Activated naive CD8-positive, alpha-beta T cell treated with anti-CD3 and anti-CD28 coated beads for 36 hours (primary cell): ENCODE measurements at regions not wholly inside any gene's neighbourhood (a gene's known extent, or its start where the extent isn't known, plus 50 kb on each side); places are given as distances from the start of the nearest gene placed in this dataset.

Experiments
- DNase-seq: peaks from one replicate; pipeline ENCODE4 v3.0.0; 2021
- H3K27ac Mint-ChIP-seq: one replicate; pipeline ENCODE4 v1.8.0; 2022; ENCODE audit warnings: mild to moderate bottlenecking, moderate library complexity, mixed read lengths
- H3K27me3 Mint-ChIP-seq: one replicate; pipeline ENCODE4 v1.8.0; 2022; ENCODE audit warnings: mild to moderate bottlenecking, mixed read lengths
- H3K36me3 Mint-ChIP-seq: one replicate; pipeline ENCODE4 v1.8.0; 2021; ENCODE audit warnings: mild to moderate bottlenecking, mixed read lengths
- H3K4me1 Mint-ChIP-seq: one replicate; pipeline ENCODE4 v1.8.0; 2021; ENCODE audit warnings: mixed read lengths
- H3K4me3 Mint-ChIP-seq: one replicate; pipeline ENCODE4 v1.8.0; 2022; ENCODE audit warnings: mild to moderate bottlenecking, moderate library complexity, mixed read lengths
- H3K9me3 Mint-ChIP-seq: one replicate; pipeline ENCODE4 v1.8.0; 2022; ENCODE audit warnings: mixed read lengths

DNA sequence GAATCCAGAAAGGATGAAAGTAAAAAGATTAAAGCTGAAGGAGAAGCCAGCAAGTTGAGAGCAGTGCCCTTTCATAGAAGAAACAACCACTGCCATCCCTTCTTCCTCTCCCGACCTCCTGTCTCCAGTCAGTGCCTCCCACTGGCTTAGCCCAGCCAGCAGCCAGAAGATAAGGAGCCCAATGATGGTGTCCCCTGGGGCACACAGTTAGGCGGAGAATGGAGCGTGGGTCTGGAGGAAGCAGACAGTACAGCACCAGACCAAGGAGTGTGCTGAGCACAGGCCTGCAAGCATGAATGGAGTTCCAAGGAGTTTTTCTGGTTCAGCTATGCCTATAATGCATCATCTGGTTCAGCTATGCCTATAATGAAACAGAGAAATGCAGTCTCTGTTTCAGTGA, 54.3 kb upstream of the TNRC6B start:
- no peak overlapping the region for H3K4me3 Mint-ChIP-seq
- peaks cover 14% of the 10 kb centered on the region for H3K36me3 Mint-ChIP-seq
- no peaks in the 10 kb centered on the region for H3K9me3 Mint-ChIP-seq
- DNase-seq = no peak
- H3K27me3 Mint-ChIP-seq = no peaks in the 10 kb centered on the region
- H3K27ac Mint-ChIP-seq = no peak overlapping the region
- peaks cover 39% of the 10 kb centered on the region for H3K4me1 Mint-ChIP-seq
